ENCODE measurements at regions not wholly inside any gene's neighbourhood (a gene's known extent, or its start where the extent isn't known, plus 50 kb on each side); places are given as distances from the start of the nearest gene placed in this dataset.

DNA sequence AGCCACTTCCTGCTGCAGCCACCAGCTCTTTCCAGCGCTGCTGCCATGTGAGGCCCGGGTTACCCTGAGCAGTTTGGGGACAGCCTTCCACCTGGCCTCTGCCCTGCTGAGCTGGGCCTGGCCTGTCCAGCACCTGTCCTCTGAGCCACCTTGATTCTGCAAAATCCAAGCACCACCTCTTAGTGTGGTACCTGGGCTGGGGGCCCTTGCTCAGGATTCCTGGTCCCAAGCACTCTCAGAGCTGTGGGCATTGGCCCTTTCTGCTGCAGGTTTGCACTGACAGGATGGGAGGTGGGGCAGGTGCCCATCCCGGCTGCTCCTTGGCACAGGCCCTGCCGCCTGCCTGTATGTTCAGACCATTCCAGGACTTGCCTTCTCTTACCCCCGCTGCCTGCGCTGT lies 309.2 kb upstream of the IRX4 start:
- no peak overlapping the region for H3K27ac Mint-ChIP-seq
- no peaks in the 10 kb centered on the region for H3K9me3 Mint-ChIP-seq (ENCODE audit: low read depth)
- H3K4me3 Mint-ChIP-seq = no peak overlapping the region
- H3K4me1 Mint-ChIP-seq = no peaks in the 10 kb centered on the region
- intact Hi-C loops (cut with DNase I, micrococcal nuclease) = no loop called here
- DNase-seq (no peak), ATAC-seq (no peak)
- CTCF ChIA-PET = no interaction called here
- POLR2A ChIA-PET = interaction anchor here (0.6 kb wide), 1 partner anchor 35 kb away, joined by 3 read pairs; no protein-coding TSS in a partner anchor
- H3K36me3 Mint-ChIP-seq (ENCODE audit: low read depth) = no peaks in the 10 kb centered on the region
- peaks cover 3% of the 10 kb centered on the region for H3K27me3 Mint-ChIP-seq

DNA sequence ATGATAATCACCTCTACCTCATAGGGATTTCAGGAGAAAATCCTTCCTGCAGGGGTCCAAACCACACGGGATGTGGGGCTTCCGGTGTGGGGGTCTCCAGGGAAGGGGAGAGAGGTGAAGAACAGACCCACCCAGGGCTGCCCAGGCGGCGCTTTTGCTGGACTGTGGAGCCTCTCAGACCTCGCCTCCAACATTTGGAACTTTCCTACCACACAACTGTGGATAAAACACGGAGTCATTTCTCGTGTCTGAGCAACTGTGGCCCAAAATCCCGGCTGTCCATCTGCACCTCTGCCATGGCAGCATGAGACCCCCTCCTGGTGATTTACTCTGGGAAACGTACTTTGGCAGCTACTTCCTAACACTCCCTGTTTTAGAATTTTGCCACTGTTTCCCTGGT lies 307.8 kb upstream of the IRX4 start:
- DNase-seq = no peak
- H3K36me3 Mint-ChIP-seq (ENCODE audit: low read depth) = no peaks in the 10 kb centered on the region
- H3K4me3 Mint-ChIP-seq = no peak overlapping the region
- intact Hi-C loops (cut with DNase I, micrococcal nuclease) = no loop called here
- H3K27me3 Mint-ChIP-seq = no peaks in the 10 kb centered on the region
- H3K9me3 Mint-ChIP-seq (ENCODE audit: low read depth) = no peaks in the 10 kb centered on the region
- ChIA-PET POLR2A (no interaction called here), CTCF (no interaction called here)
- no peak overlapping the region for H3K27ac Mint-ChIP-seq
- H3K4me1 Mint-ChIP-seq = no peaks in the 10 kb centered on the region
- ATAC-seq = no peak

DNA sequence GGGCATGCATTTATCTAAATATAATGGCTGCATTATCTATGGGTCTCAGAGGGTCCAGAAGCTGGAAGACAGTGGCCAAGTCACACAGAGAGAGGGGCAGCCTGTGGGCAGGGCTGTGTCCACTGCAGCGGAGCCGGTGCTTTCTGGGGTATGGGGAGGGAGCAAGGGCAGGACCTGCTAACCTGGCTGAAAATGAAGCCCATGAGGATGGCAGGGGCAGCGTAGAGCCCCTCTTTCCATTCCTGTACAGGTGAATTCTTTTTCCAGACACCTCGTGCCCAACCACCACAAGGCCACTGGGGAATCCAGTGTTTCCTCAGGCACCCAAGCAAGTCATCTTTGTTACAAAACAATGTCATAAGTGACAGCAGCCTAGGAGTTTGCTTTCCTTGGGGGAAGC lies 305.9 kb upstream of the IRX4 start:
- DNase-seq = no peak
- POLR2A ChIA-PET = no interaction called here
- no peak overlapping the region for H3K27ac Mint-ChIP-seq
- intact Hi-C loops (cut with DNase I, micrococcal nuclease) = no loop called here
- CTCF ChIA-PET = no interaction called here
- no peaks in the 10 kb centered on the region for H3K4me1 Mint-ChIP-seq
- H3K9me3 Mint-ChIP-seq (ENCODE audit: low read depth) = no peaks in the 10 kb centered on the region
- no peak for ATAC-seq
- H3K4me3 Mint-ChIP-seq = no peak overlapping the region
- H3K36me3 Mint-ChIP-seq (ENCODE audit: low read depth) = no peaks in the 10 kb centered on the region
- H3K27me3 Mint-ChIP-seq = no peaks in the 10 kb centered on the region

DNA sequence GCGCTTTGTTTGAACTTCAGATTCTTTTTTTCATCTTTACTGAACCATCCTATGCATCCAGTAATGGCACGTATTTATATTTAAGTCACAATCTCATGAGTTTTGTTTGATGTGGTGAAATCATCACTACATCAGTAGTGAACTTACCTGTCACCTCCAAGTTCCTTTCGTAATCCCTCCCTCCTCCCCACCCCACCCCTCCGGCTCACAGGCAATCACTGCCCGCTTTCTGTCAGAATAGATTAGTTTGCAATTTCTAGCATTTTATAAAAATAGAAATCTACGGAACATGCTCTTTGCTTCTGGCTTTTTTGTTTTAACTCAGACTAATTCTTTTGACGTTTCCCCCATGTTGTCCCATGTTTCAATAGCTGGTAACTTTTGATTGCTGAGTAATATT lies 305.4 kb upstream of the IRX4 start:
- DNase-seq = no peak
- no peaks in the 10 kb centered on the region for H3K4me1 Mint-ChIP-seq
- no peak overlapping the region for H3K27ac Mint-ChIP-seq
- no peak for ATAC-seq
- no peak overlapping the region for H3K4me3 Mint-ChIP-seq
- no peaks in the 10 kb centered on the region for H3K9me3 Mint-ChIP-seq (ENCODE audit: low read depth)
- peaks cover 3% of the 10 kb centered on the region for H3K27me3 Mint-ChIP-seq
- H3K36me3 Mint-ChIP-seq (ENCODE audit: low read depth) = no peaks in the 10 kb centered on the region
- ChIA-PET POLR2A (no interaction called here), CTCF (no interaction called here)
- intact Hi-C loops (cut with DNase I, micrococcal nuclease) = no loop called here

DNA sequence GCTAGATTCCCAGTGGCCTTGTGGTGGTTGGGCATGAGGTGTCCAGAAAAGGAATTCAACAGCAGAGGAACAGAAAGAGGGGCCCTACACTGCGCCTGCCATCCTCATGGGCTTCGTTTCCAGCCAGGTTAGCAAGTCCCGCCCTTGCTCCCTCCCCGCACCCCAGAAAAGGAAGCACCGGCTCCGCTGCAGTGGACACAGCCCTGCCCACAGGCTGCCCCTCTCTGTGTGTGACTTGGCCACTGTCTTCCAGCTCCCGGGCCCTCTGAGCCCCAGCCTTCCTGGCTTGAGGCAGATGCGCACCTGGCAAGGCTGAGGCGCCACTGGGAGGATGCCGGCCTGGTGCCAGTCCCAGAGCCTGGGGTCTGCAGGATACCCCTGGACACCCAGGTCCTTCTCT lies 305.0 kb upstream of the IRX4 start:
- Mint-ChIP-seq H3K36me3 (ENCODE audit: low read depth) (no peaks in the 10 kb centered on the region), H3K27me3 (peaks cover 3% of the 10 kb centered on the region), H3K4me1 (no peaks in the 10 kb centered on the region), H3K9me3 (ENCODE audit: low read depth) (no peaks in the 10 kb centered on the region), H3K4me3 (no peak overlapping the region), H3K27ac (no peak overlapping the region)
- DNase-seq (no peak), ATAC-seq (no peak)
- intact Hi-C loops (cut with DNase I, micrococcal nuclease) = no loop called here
- CTCF ChIA-PET = no interaction called here
- POLR2A ChIA-PET = no interaction called here

DNA sequence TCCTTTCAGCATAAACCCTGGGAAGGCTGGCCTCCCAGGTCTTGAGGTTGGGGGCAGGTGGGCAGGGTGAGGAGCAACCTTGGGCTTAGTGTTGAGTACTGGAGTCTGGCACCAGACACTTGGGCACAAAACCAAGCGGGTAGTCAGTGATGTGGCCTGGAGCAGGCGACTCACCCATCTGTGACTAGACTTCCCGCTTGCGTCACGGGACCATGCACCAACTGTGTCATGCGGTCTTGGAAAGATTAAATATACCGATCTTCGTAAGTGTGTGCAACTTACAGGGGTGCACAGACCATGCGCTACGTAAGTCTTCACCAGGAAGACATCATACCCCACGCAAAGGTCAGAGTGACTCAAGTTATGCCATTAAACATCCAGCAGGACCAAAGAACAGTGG lies 304.4 kb upstream of the IRX4 start:
- DNase-seq = no peak
- no peaks in the 10 kb centered on the region for H3K4me1 Mint-ChIP-seq
- H3K4me3 Mint-ChIP-seq = no peak overlapping the region
- no peaks in the 10 kb centered on the region for H3K36me3 Mint-ChIP-seq (ENCODE audit: low read depth)
- no peaks in the 10 kb centered on the region for H3K9me3 Mint-ChIP-seq (ENCODE audit: low read depth)
- no peak for ATAC-seq
- H3K27ac Mint-ChIP-seq = no peak overlapping the region
- intact Hi-C loops (cut with DNase I, micrococcal nuclease) = no loop called here
- ChIA-PET CTCF (no interaction called here), POLR2A (no interaction called here)
- H3K27me3 Mint-ChIP-seq = peaks cover 3% of the 10 kb centered on the region

DNA sequence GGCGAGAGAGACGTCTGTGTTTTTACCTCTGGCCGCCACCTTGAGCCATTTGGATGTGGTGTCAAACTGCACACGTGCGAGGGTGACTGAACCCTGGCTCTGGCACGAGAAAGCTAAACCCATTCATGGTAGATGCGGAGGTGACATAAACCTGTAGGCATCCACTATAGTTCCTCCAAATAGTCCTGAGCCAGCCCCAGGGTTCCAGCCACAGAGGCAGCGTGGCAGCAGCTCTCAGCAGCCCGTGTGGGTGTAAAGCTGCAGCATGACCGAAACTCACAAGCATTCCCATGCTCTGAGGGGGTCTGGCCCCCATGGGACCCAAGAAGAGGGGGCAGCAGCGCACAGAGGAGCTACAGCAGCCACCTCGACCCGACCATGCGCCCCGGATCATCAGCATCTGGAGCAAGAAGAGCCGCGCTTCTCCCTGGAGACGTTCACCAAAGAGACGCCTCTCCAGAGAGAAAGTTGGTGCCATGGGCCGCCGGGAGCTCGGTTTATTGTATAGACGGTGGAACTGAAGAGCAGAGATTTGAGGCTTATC lies 303.8 kb upstream of the IRX4 start:
- no peak overlapping the region for H3K27ac Mint-ChIP-seq
- H3K27me3 Mint-ChIP-seq = peaks cover 3% of the 10 kb centered on the region
- no peaks in the 10 kb centered on the region for H3K9me3 Mint-ChIP-seq (ENCODE audit: low read depth)
- no peak for ATAC-seq
- intact Hi-C loops (cut with DNase I, micrococcal nuclease) = no loop called here
- CTCF ChIA-PET = no interaction called here
- H3K36me3 Mint-ChIP-seq (ENCODE audit: low read depth) = no peaks in the 10 kb centered on the region
- DNase-seq = no peak
- no peaks in the 10 kb centered on the region for H3K4me1 Mint-ChIP-seq
- POLR2A ChIA-PET = no interaction called here
- H3K4me3 Mint-ChIP-seq = no peak overlapping the region

DNA sequence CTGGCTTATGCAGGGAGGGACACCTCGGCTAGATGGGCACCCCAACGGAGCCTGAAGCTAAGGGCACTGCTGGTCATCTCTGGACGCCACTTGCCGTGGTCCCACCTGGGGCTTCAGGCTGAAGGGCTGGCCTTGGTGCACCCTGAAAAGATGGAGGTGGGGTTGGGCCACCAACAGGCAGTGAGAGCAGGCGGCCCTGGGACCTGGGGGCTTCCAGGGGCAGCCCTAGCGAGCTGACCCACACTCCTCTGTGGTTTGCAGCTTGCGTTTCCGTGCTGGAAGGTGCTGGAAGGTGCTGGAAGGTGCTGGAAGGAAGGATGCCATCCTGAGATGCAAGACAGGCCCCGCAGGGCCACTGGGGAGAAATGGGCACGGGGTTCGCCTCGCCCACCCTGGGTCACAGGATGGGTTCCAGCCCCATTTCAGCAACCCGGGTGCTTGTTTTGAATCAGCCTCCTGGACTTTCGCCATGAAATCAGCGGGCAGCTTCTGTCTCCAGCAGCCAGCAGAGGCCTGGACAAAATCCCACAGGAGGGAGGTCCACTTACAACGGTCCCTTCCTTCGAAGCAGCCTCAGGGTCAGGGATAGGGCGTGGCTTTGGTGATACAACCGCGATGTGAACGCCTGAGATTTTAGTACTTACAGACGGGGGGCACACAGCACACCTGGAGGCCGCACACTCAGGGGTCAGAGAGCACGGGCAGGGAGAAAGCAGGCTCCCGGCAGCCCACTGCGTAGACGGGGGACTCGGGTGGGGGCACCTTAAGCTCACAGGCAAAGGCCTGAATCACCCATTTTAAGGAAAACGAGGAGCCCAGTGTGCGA lies 303.1 kb upstream of the IRX4 start:
- no peaks in the 10 kb centered on the region for H3K4me1 Mint-ChIP-seq
- ChIA-PET POLR2A (no interaction called here), CTCF (no interaction called here)
- no peak overlapping the region for H3K27ac Mint-ChIP-seq
- no peak overlapping the region for H3K4me3 Mint-ChIP-seq
- intact Hi-C loops (cut with DNase I, micrococcal nuclease) = no loop called here
- H3K9me3 Mint-ChIP-seq (ENCODE audit: low read depth) = no peaks in the 10 kb centered on the region
- ATAC-seq = no peak
- DNase-seq = no peak
- no peaks in the 10 kb centered on the region for H3K36me3 Mint-ChIP-seq (ENCODE audit: low read depth)
- H3K27me3 Mint-ChIP-seq = peaks cover 3% of the 10 kb centered on the region

DNA sequence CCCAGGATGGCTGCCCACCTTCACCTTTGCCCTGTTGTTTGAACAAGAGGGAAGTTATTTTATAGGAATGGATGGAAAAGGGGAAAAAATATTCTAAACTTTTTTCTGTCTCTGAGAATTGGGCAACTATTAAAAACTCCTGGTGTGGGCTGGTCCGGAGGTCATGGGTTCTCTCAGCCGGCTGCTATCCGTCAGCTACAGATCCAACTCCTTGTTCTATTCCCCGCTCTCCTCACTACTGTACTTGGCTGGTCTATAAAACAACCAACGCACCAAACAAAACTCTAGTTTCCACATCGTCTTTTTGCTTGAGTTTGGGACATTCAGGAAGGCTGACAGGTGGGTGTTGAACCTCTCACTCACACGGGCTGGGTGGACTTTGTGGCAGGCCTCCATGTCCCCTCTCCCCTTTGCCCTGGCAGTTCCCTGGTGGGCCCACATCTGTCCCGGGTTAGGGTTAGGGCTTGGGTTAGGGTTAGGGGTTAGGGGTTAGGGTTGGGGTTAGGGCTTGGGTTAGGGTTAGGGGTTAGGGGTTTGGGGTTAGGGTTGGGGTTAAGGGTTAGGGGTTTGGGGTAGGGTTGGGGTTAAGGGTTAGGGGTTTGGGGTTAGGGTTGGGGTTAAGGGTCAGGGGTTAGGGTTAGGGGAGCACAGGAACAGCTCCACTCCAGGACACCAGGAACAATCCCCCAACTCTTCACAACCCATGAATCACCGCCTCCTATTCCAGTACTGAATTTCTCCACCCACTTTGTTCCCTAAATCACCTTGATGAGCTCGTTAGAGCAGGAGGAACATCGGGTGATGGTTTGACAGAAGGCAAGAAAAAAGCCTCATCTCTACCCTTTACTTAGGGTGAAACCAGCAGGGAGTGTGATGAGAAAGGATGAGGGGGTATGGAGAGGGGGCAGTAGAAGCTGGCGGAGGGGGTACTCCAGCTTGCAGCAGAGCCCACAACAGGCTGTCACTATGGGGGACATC lies 302.1 kb upstream of the IRX4 start:
- peaks cover 3% of the 10 kb centered on the region for H3K27me3 Mint-ChIP-seq
- DNase-seq (no peak), ATAC-seq (no peak)
- H3K9me3 Mint-ChIP-seq (ENCODE audit: low read depth) = no peaks in the 10 kb centered on the region
- no peak overlapping the region for H3K4me3 Mint-ChIP-seq
- H3K4me1 Mint-ChIP-seq = no peaks in the 10 kb centered on the region
- H3K27ac Mint-ChIP-seq = no peak overlapping the region
- no peaks in the 10 kb centered on the region for H3K36me3 Mint-ChIP-seq (ENCODE audit: low read depth)
- ChIA-PET POLR2A (interaction anchor here (0.7 kb wide), 1 partner anchor 33 kb away, joined by 3 read pairs; no protein-coding TSS in a partner anchor), CTCF (interaction anchor here (0.6 kb wide), 1 partner anchor 14 kb away, joined by 3 read pairs; no protein-coding TSS in a partner anchor)
- intact Hi-C loops (cut with DNase I, micrococcal nuclease) = no loop called here

DNA sequence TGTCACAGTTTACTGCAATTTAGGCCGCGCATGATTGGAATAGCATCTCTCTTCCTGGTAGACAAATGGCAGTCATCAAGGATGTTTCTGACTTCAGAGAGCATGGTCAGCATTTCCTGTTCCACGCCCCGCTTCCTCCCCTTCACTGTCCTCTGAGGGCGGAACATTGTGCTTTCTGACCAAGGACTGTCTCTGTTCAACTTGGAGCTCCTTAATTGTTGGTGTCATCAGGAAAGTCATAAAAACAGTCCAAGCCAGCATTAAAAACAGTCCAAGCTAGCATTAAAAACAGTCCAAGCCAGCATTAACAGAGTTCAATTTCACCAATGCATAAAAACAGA lies 301.3 kb upstream of the IRX4 start:
- DNase-seq = no peak
- Mint-ChIP-seq H3K36me3 (ENCODE audit: low read depth) (no peaks in the 10 kb centered on the region), H3K9me3 (ENCODE audit: low read depth) (no peaks in the 10 kb centered on the region), H3K4me3 (no peak overlapping the region), H3K4me1 (no peaks in the 10 kb centered on the region), H3K27ac (no peak overlapping the region), H3K27me3 (peaks cover 3% of the 10 kb centered on the region)
- ATAC-seq = no peak
- ChIA-PET CTCF (no interaction called here), POLR2A (no interaction called here)
- intact Hi-C loops (cut with DNase I, micrococcal nuclease) = no loop called here

DNA sequence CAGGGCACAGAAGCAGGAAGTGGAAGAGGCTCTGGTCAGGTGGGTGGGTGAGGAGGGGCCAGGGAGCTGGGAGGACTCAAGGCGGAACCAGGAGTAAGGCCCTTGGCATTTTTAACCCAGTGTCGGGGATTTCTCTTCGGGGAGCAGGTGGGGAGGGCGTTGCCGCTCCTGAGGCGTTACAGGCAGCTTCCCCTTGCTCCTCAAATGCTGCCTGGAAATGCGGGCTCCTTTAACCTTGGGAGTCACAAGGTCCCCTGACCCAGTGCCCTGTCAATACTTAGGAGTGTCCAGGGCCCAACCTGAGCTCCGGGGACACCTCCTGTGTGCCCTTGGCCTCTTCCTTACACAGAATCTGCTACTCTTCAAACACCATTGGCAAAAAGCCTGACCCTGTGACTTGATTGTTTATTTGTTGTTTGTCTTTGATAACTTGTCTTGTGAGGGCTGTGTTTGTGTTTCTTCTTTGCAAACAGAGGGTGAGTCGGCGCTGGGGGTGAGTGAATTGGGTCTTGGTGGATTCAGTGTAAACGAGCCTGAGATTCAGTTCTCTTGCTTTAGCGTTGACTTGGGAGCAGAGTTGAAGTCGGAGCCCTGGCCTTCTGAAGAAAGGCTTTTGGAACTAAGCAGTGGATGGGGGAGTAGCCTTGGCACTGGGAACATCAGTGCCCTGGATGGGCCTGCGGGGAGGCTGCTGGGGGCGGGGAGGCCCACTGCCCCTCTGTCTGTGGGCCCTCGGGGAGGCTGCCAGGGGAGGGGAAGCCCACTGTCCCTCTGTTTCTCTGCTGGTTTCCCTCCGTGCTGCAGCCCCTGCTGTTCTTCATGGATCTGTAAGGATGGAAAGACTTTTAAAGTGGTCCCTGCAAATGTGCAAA lies 300.7 kb upstream of the IRX4 start:
- H3K27ac Mint-ChIP-seq = no peak overlapping the region
- no peaks in the 10 kb centered on the region for H3K36me3 Mint-ChIP-seq (ENCODE audit: low read depth)
- no peak overlapping the region for H3K4me3 Mint-ChIP-seq
- H3K27me3 Mint-ChIP-seq = peaks cover 3% of the 10 kb centered on the region
- DNase-seq = no peak
- ChIA-PET CTCF (no interaction called here), POLR2A (no interaction called here)
- H3K9me3 Mint-ChIP-seq (ENCODE audit: low read depth) = no peaks in the 10 kb centered on the region
- ATAC-seq = no peak
- intact Hi-C loops (cut with DNase I, micrococcal nuclease) = no loop called here
- H3K4me1 Mint-ChIP-seq = no peaks in the 10 kb centered on the region

Measured in activated CD4-positive, alpha-beta T cell treated with anti-CD3 and anti-CD28 coated beads for 36 hours (primary cell).